IPS-18a (cell line): ENCODE measurements at regions not wholly inside any gene's neighbourhood (a gene's known extent, or its start where the extent isn't known, plus 50 kb on each side); places are given as distances from the start of the nearest gene placed in this dataset.

Source experiments
- H3K27ac ChIP-seq: one replicate; pipeline ENCODE4 v1.5.1; 2013; ENCODE audit warnings: low read length
- H3K27me3 ChIP-seq: one replicate; pipeline ENCODE4 v1.6.1; 2013; ENCODE audit warnings: mild to moderate bottlenecking, low read length; ENCODE audit not compliant: control insufficient read depth, insufficient read depth
- H3K36me3 ChIP-seq: one replicate; pipeline ENCODE4 v1.6.1; 2013; ENCODE audit warnings: low read depth, low read length; ENCODE audit not compliant: control insufficient read depth
- H3K4me1 ChIP-seq: one replicate; pipeline ENCODE4 v1.6.1; 2013; ENCODE audit warnings: low read depth, low read length; ENCODE audit not compliant: control insufficient read depth
- H3K4me3 ChIP-seq: one replicate; pipeline ENCODE4 v1.5.1; 2013; ENCODE audit warnings: low read length
- H3K9ac ChIP-seq: one replicate; pipeline ENCODE4 v1.6.1; 2013; ENCODE audit warnings: mild to moderate bottlenecking, low read length, moderate library complexity
- H3K9me3 ChIP-seq: one replicate; pipeline ENCODE4 v1.6.1; 2013; ENCODE audit warnings: low read depth, low read length; ENCODE audit not compliant: control insufficient read depth

- H3K9me3 ChIP-seq, result no peaks in the 10 kb centered on the region
- no peak overlapping the region for H3K9ac ChIP-seq
- no peaks in the 10 kb centered on the region for H3K27me3 ChIP-seq
- no peak overlapping the region for H3K27ac ChIP-seq
- H3K36me3 ChIP-seq, result no peaks in the 10 kb centered on the region
- H3K4me3 ChIP-seq, result no peak overlapping the region
- H3K4me1 ChIP-seq, result no peaks in the 10 kb centered on the region
Observed at GRCh38 chr9:118003240-118003639, 299.0 kb downstream of the TLR4 start.

- no peaks in the 10 kb centered on the region for H3K36me3 ChIP-seq
- H3K4me3 ChIP-seq, result no peak overlapping the region
- no peak overlapping the region for H3K9ac ChIP-seq
- no peaks in the 10 kb centered on the region for H3K9me3 ChIP-seq
- H3K4me1 ChIP-seq, result peaks cover 13% of the 10 kb centered on the region
- no peaks in the 10 kb centered on the region for H3K27me3 ChIP-seq
- no peak overlapping the region for H3K27ac ChIP-seq
Observed at GRCh38 chr9:118008246-118008645, 304.0 kb downstream of the TLR4 start.

GRCh38 chr9:118009614-118010013 is 305.4 kb downstream of the TLR4 start:
- Histone ChIP-seq H3K27ac (no peak overlapping the region), H3K9me3 (no peaks in the 10 kb centered on the region), H3K9ac (no peak overlapping the region), H3K36me3 (no peaks in the 10 kb centered on the region), H3K4me3 (peak overlapping the region; percentile 36), H3K4me1 (peaks cover 13% of the 10 kb centered on the region), H3K27me3 (no peaks in the 10 kb centered on the region)

- no peak overlapping the region for H3K9ac ChIP-seq
- H3K9me3 ChIP-seq, result no peaks in the 10 kb centered on the region
- no peaks in the 10 kb centered on the region for H3K27me3 ChIP-seq
- H3K36me3 ChIP-seq, result no peaks in the 10 kb centered on the region
- no peaks in the 10 kb centered on the region for H3K4me1 ChIP-seq
- H3K4me3 ChIP-seq, result no peak overlapping the region
- H3K27ac ChIP-seq, result no peak overlapping the region
Observed at GRCh38 chr9:118017607-118018122, 313.5 kb downstream of the TLR4 start.

GRCh38 chr9:118023644-118024043 is 319.4 kb downstream of the TLR4 start:
- no peaks in the 10 kb centered on the region for H3K4me1 ChIP-seq
- H3K36me3 ChIP-seq, result no peaks in the 10 kb centered on the region
- no peak overlapping the region for H3K9ac ChIP-seq

GRCh38 chr9:118028225-118028624 is 324.0 kb downstream of the TLR4 start:
- H3K9me3 ChIP-seq, result no peaks in the 10 kb centered on the region
- no peaks in the 10 kb centered on the region for H3K36me3 ChIP-seq
- no peak overlapping the region for H3K27ac ChIP-seq
- H3K9ac ChIP-seq, result no peak overlapping the region
- H3K27me3 ChIP-seq, result no peaks in the 10 kb centered on the region
- H3K4me1 ChIP-seq, result no peaks in the 10 kb centered on the region
- no peak overlapping the region for H3K4me3 ChIP-seq

More at GRCh38 chr9:118023644-118024043, 319.4 kb downstream of the TLR4 start:
- H3K4me3 ChIP-seq, result no peak overlapping the region
- H3K27me3 ChIP-seq, result no peaks in the 10 kb centered on the region
- H3K9me3 ChIP-seq, result no peaks in the 10 kb centered on the region
- no peak overlapping the region for H3K27ac ChIP-seq

- Histone ChIP-seq H3K4me1 (no peaks in the 10 kb centered on the region), H3K36me3 (no peaks in the 10 kb centered on the region), H3K27ac (no peak overlapping the region), H3K27me3 (no peaks in the 10 kb centered on the region), H3K9ac (no peak overlapping the region), H3K4me3 (no peak overlapping the region), H3K9me3 (no peaks in the 10 kb centered on the region)
Observed at GRCh38 chr9:118029425-118029824, 325.2 kb downstream of the TLR4 start.

GRCh38 chr9:118034701-118035100 is 330.5 kb downstream of the TLR4 start:
- Histone ChIP-seq H3K9ac (no peak overlapping the region), H3K36me3 (no peaks in the 10 kb centered on the region), H3K27me3 (no peaks in the 10 kb centered on the region), H3K27ac (no peak overlapping the region), H3K4me3 (no peak overlapping the region), H3K4me1 (no peaks in the 10 kb centered on the region), H3K9me3 (no peaks in the 10 kb centered on the region)

- Histone ChIP-seq H3K27ac (no peak overlapping the region), H3K27me3 (no peaks in the 10 kb centered on the region), H3K4me3 (no peak overlapping the region), H3K9ac (no peak overlapping the region), H3K9me3 (no peaks in the 10 kb centered on the region), H3K4me1 (no peaks in the 10 kb centered on the region), H3K36me3 (no peaks in the 10 kb centered on the region)
Observed at GRCh38 chr9:118038713-118039112, 334.5 kb downstream of the TLR4 start.

GRCh38 chr9:118058227-118058626 is 354.0 kb downstream of the TLR4 start:
- no peaks in the 10 kb centered on the region for H3K9me3 ChIP-seq
- no peak overlapping the region for H3K4me3 ChIP-seq
- no peak overlapping the region for H3K9ac ChIP-seq
- no peaks in the 10 kb centered on the region for H3K27me3 ChIP-seq
- no peaks in the 10 kb centered on the region for H3K4me1 ChIP-seq
- no peak overlapping the region for H3K27ac ChIP-seq
- no peaks in the 10 kb centered on the region for H3K36me3 ChIP-seq

GRCh38 chr9:118059484-118060278 is 355.5 kb downstream of the TLR4 start:
- no peaks in the 10 kb centered on the region for H3K36me3 ChIP-seq
- no peak overlapping the region for H3K4me3 ChIP-seq
- no peaks in the 10 kb centered on the region for H3K9me3 ChIP-seq
- no peak overlapping the region for H3K9ac ChIP-seq
- H3K4me1 ChIP-seq, result no peaks in the 10 kb centered on the region
- no peak overlapping the region for H3K27ac ChIP-seq
- no peaks in the 10 kb centered on the region for H3K27me3 ChIP-seq

- Histone ChIP-seq H3K9me3 (no peaks in the 10 kb centered on the region), H3K4me1 (no peaks in the 10 kb centered on the region), H3K36me3 (no peaks in the 10 kb centered on the region), H3K27me3 (no peaks in the 10 kb centered on the region), H3K9ac (no peak overlapping the region), H3K27ac (no peak overlapping the region), H3K4me3 (no peak overlapping the region)
Observed at GRCh38 chr9:118083161-118083560, 379.0 kb downstream of the TLR4 start.
